ENCODE measurements at regions not wholly inside any gene's neighbourhood (a gene's known extent, or its start where the extent isn't known, plus 50 kb on each side); places are given as distances from the start of the nearest gene placed in this dataset.

GRCh38 chr11:15903246-15903645, 453.1 kb downstream of the SOX6 start:
- TF ChIP-seq CTCF (IDR thresholded peaks at IDR 0.05): no peak
- TF ChIP-seq POLR2A (IDR thresholded peaks at IDR 0.05): no peak
